GM23338 (cell line): ENCODE measurements at regions not wholly inside any gene's neighbourhood (a gene's known extent, or its start where the extent isn't known, plus 50 kb on each side); places are given as distances from the start of the nearest gene placed in this dataset.

Experiments
- ATAC-seq: fragments of 200-7000 bp; cut with Tn5 transposase; 3 replicates; pipeline ENCODE4 v1.9.1; 2020
- DNase-seq: peaks from one replicate; pipeline ENCODE4 v3.0.0-alpha.2; 2015; ENCODE audit warnings: low spot score
- H2AFZ ChIP-seq: fragments of 200-600 bp; sonication (generic); 2 replicates; pipeline ENCODE4 v1.8.0; 2016; ENCODE audit warnings: antibody characterized with exemption, mild to moderate bottlenecking, moderate library complexity
- H3F3A ChIP-seq: fragments of 200-600 bp; sonication (generic); replicated peaks from 2 replicates; pipeline ENCODE4 v1.8.0; 2017; ENCODE audit warnings: antibody characterized with exemption, mixed run types, low read depth
- H3K27ac ChIP-seq: fragments of 200-600 bp; sonication (generic); 2 replicates; pipeline ENCODE4 v1.6.1; 2016; ENCODE audit warnings: low read depth
- H3K27me3 ChIP-seq: fragments of 200-600 bp; sonication (generic); 2 replicates; pipeline ENCODE4 v1.8.0; 2016; ENCODE audit warnings: mild to moderate bottlenecking, mixed run types, moderate library complexity; ENCODE audit not compliant: insufficient read depth
- H3K36me3 ChIP-seq: fragments of 200-600 bp; sonication (generic); 2 replicates; pipeline ENCODE4 v1.8.0; 2016; ENCODE audit warnings: mild to moderate bottlenecking; ENCODE audit not compliant: insufficient read depth
- H3K4me1 ChIP-seq: fragments of 200-600 bp; sonication (generic); 2 replicates; pipeline ENCODE4 v1.8.0; 2016; ENCODE audit warnings: mild to moderate bottlenecking, moderate library complexity; ENCODE audit not compliant: insufficient read depth
- H3K4me2 ChIP-seq: fragments of 200-600 bp; sonication (generic); 2 replicates; pipeline ENCODE4 v1.7.1; 2017; ENCODE audit warnings: mixed run types
- H3K4me3 ChIP-seq: fragments of 200-600 bp; sonication (generic); 2 replicates; pipeline ENCODE4 v1.6.1; 2016; ENCODE audit warnings: mixed run types
- H3K79me2 ChIP-seq: fragments of 200-600 bp; sonication (generic); replicated peaks from 2 replicates; pipeline ENCODE4 v1.8.0; 2017; ENCODE audit warnings: mild to moderate bottlenecking; ENCODE audit not compliant: insufficient read depth
- H3K9me2 ChIP-seq: fragments of 200-600 bp; sonication (generic); 2 replicates; pipeline ENCODE4 v1.8.0; 2017; ENCODE audit not compliant: insufficient read depth
- H4K20me1 ChIP-seq: fragments of 200-600 bp; sonication (generic); replicated peaks from 2 replicates; pipeline ENCODE4 v1.8.0; 2017; ENCODE audit warnings: mild to moderate bottlenecking; ENCODE audit not compliant: insufficient read depth
- H3K27ac Mint-ChIP-seq: 2 replicates; pipeline ENCODE4 v1.8.0; 2020; ENCODE audit warnings: inconsistent platforms, mild to moderate bottlenecking, moderate library complexity, mixed read lengths
- H3K27me3 Mint-ChIP-seq: 3 replicates; pipeline ENCODE4 v1.8.0; 2022; ENCODE audit warnings: low read depth, mild to moderate bottlenecking, moderate library complexity, mixed read lengths, inconsistent platforms; ENCODE audit not compliant: insufficient read depth, poor library complexity
- H3K36me3 Mint-ChIP-seq: 3 replicates; pipeline ENCODE4 v1.8.0; 2021; ENCODE audit warnings: low read depth, mild to moderate bottlenecking, inconsistent platforms, moderate library complexity, mixed read lengths
- H3K4me1 Mint-ChIP-seq: 3 replicates; pipeline ENCODE4 v1.8.0; 2020; ENCODE audit warnings: mild to moderate bottlenecking, inconsistent platforms, mixed read lengths
- H3K4me3 Mint-ChIP-seq: 3 replicates; pipeline ENCODE4 v1.8.0; 2021; ENCODE audit warnings: moderate library complexity, mild to moderate bottlenecking, inconsistent platforms, mixed read lengths
- H3K9me3 Mint-ChIP-seq: 3 replicates; pipeline ENCODE4 v1.8.0; 2020; ENCODE audit warnings: moderate library complexity, mild to moderate bottlenecking, inconsistent platforms, mixed read lengths
- CREB1 ChIP-seq: fragments of 250-450 bp; sonication (Bioruptor Pico); IDR thresholded peaks from 2 replicates; pipeline ENCODE4 v1.5.0; 2020; ENCODE audit warnings: low read depth, mild to moderate bottlenecking, moderate library complexity
- CTCF ChIP-seq, 2 experiments: fragments of 200-600 bp in 1 of 2; sonication (generic) in 1 of 2; conservative IDR thresholded peaks; 2 replicates each; pipeline versions ENCODE4 v1.5.1 to v1.6.1; 2016 to 2017; ENCODE audit warnings: antibody characterized with exemption in 2 of 2, low read depth in 2 of 2, mild to moderate bottlenecking in 2 of 2, moderate library complexity in 1 of 2
- ETS1 ChIP-seq: IDR thresholded peaks from 2 replicates; pipeline ENCODE4 v1.6.1; 2016; ENCODE audit warnings: antibody characterized with exemption
- JUNB ChIP-seq: IDR thresholded peaks from one replicate; pipeline ENCODE4 v1.6.1; 2016; ENCODE audit warnings: antibody characterized with exemption; ENCODE audit not compliant: unreplicated experiment
- REST ChIP-seq: IDR thresholded peaks from one replicate; pipeline ENCODE4 v1.6.1; 2018; ENCODE audit warnings: antibody characterized with exemption; ENCODE audit not compliant: unreplicated experiment
- STAT1 ChIP-seq: IDR thresholded peaks from one replicate; pipeline ENCODE4 v1.6.1; 2016; ENCODE audit warnings: antibody characterized with exemption; ENCODE audit not compliant: unreplicated experiment
- ZNF114 ChIP-seq: fragments of 250-450 bp; sonication (Bioruptor Pico); IDR thresholded peaks from 2 replicates; pipeline ENCODE4 v1.5.0; 2020; ENCODE audit warnings: mild to moderate bottlenecking, moderate library complexity
- ZNF331 ChIP-seq: fragments of 250-450 bp; sonication (Bioruptor Pico); IDR thresholded peaks from 2 replicates; pipeline ENCODE4 v1.5.0; 2020; ENCODE audit warnings: low read depth, mild to moderate bottlenecking, moderate library complexity
- ZNF462 ChIP-seq: fragments of 250-450 bp; sonication (Bioruptor Pico); IDR thresholded peaks from 2 replicates; pipeline ENCODE4 v1.5.0; 2020; ENCODE audit warnings: mild to moderate bottlenecking, moderate library complexity

- peaks cover 33% of the 10 kb centered on the region for H3K36me3 Mint-ChIP-seq
- H4K20me1 ChIP-seq, result no peaks in the 10 kb centered on the region
- no peak overlapping the region for H3K27ac Mint-ChIP-seq
- peaks cover 27% of the 10 kb centered on the region for H3K4me1 Mint-ChIP-seq
- H2AFZ ChIP-seq, result peak overlapping the region; percentile 48; the same call in 1 of the 2 replicates
- H3K36me3 ChIP-seq, result no peaks in the 10 kb centered on the region
- peaks cover 26% of the 10 kb centered on the region for H3K9me3 Mint-ChIP-seq
- H3K27ac ChIP-seq, result no peak overlapping the region
- ATAC-seq (peak; percentile 48; the same call in 2 of the 3 replicates), DNase-seq (peak; percentile 21)
- no peaks in the 10 kb centered on the region for H3K9me2 ChIP-seq
- TF ChIP-seq CREB1 (CRISPR knock-in tag), result no peak
- no peak for TF ChIP-seq ZNF331 (CRISPR knock-in tag)
- no peak for TF ChIP-seq ETS1
- no peak for TF ChIP-seq REST
- no peak for TF ChIP-seq ZNF462 (CRISPR knock-in tag)
- TF ChIP-seq ZNF114 (CRISPR knock-in tag), result no peak
- no peak for TF ChIP-seq CTCF (conservative IDR thresholded peaks at IDR 0.05; ENCODE audit: low read depth in 2 of 2)
- TF ChIP-seq STAT1, result no peak
- TF ChIP-seq JUNB, result no peak
- H3K4me3 Mint-ChIP-seq, result no peak overlapping the region
- H3F3A ChIP-seq, result no peaks in the 10 kb centered on the region
- peaks cover 27% of the 10 kb centered on the region for H3K4me1 ChIP-seq
- peaks cover 5% of the 10 kb centered on the region for H3K27me3 Mint-ChIP-seq
- no peak overlapping the region for H3K4me3 ChIP-seq
- H3K79me2 ChIP-seq, result no peaks in the 10 kb centered on the region
- no peak overlapping the region for H3K4me2 ChIP-seq
- no peaks in the 10 kb centered on the region for H3K27me3 ChIP-seq
Observed at GRCh38 chr6:141165002-141165665, 967.6 kb upstream of the GJE1 start.
